Vagina (tissue), 2 donors: ENCODE measurements at regions not wholly inside any gene's neighbourhood (a gene's known extent, or its start where the extent isn't known, plus 50 kb on each side); places are given as distances from the start of the nearest gene placed in this dataset.

Source experiments
- POLR2A ChIP-seq, 2 donors: fragments of 450-650 bp; IDR thresholded peaks; one replicate each; pipeline ENCODE4 v1.6.1; 2017; ENCODE audit warnings: antibody characterized with exemption in 2 of 2, mild to moderate bottlenecking in 2 of 2, moderate library complexity in 2 of 2
- POLR2AphosphoS5 ChIP-seq, 2 donors: sonication (generic); formaldehyde crosslinking; IDR thresholded peaks; one replicate each; pipeline ENCODE4 v1.9.0; 2017; ENCODE audit warnings: antibody characterized with exemption in 2 of 2, mild to moderate bottlenecking in 2 of 2, low read depth in 1 of 2; ENCODE audit not compliant: insufficient read depth in 1 of 2
- TF ChIP-seq, protein P1 (sequence below), 3 experiments: fragments of 450-650 bp in 2 of 3; fragments of 200-600 bp in 1 of 3; sonication (generic) in 1 of 3; IDR thresholded peaks; one replicate each; pipeline ENCODE4 v1.5.1; 2017 to 2019; ENCODE audit warnings: antibody characterized with exemption in 3 of 3, mild to moderate bottlenecking in 2 of 3, moderate library complexity in 2 of 3

DNA sequence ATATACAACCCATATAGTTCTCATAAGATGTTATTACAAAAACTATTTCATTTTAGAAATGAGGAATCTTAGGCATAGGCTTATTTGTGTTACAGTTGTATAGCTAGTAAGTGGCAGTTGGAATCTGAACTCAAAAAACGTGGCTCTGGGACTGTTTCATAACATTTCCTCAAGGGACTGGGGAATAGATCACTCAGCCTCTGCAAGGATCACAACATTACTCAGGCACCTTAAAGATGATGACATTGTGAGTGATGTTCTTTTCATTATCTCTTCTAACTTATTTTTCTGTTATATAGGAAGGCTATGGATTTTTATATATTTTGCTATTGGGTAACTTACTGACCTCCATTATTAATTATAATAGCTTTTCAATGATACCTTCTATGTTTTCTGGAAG, 774.2 kb upstream of the LCORL start:
- TF ChIP-seq, protein P1, sequence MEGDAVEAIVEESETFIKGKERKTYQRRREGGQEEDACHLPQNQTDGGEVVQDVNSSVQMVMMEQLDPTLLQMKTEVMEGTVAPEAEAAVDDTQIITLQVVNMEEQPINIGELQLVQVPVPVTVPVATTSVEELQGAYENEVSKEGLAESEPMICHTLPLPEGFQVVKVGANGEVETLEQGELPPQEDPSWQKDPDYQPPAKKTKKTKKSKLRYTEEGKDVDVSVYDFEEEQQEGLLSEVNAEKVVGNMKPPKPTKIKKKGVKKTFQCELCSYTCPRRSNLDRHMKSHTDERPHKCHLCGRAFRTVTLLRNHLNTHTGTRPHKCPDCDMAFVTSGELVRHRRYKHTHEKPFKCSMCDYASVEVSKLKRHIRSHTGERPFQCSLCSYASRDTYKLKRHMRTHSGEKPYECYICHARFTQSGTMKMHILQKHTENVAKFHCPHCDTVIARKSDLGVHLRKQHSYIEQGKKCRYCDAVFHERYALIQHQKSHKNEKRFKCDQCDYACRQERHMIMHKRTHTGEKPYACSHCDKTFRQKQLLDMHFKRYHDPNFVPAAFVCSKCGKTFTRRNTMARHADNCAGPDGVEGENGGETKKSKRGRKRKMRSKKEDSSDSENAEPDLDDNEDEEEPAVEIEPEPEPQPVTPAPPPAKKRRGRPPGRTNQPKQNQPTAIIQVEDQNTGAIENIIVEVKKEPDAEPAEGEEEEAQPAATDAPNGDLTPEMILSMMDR (IDR thresholded peaks at IDR 0.05): no peak
- TF ChIP-seq POLR2A (IDR thresholded peaks at IDR 0.05): no peak
- no peak for TF ChIP-seq POLR2AphosphoS5 (IDR thresholded peaks at IDR 0.05; ENCODE audit: insufficient read depth in 1 of 2, low read depth in 1 of 2)
